ENCODE measurements at regions not wholly inside any gene's neighbourhood (a gene's known extent, or its start where the extent isn't known, plus 50 kb on each side); places are given as distances from the start of the nearest gene placed in this dataset.

GRCh38 chr15:62296756-62297507 lies 131.8 kb upstream of the C2CD4B start:
- no peak for DNase-seq (ENCODE audit: low spot score)
- H3K27ac Mint-ChIP-seq (ENCODE audit: unreplicated experiment) = no peak overlapping the region
- H3K36me3 Mint-ChIP-seq (ENCODE audit: low read depth) = peaks cover 6% of the 10 kb centered on the region
- peaks cover 33% of the 10 kb centered on the region for H3K27me3 Mint-ChIP-seq (ENCODE audit: low read depth)
- H3K4me1 Mint-ChIP-seq (ENCODE audit: low read depth) = no peaks in the 10 kb centered on the region
- TF ChIP-seq, protein P1, sequence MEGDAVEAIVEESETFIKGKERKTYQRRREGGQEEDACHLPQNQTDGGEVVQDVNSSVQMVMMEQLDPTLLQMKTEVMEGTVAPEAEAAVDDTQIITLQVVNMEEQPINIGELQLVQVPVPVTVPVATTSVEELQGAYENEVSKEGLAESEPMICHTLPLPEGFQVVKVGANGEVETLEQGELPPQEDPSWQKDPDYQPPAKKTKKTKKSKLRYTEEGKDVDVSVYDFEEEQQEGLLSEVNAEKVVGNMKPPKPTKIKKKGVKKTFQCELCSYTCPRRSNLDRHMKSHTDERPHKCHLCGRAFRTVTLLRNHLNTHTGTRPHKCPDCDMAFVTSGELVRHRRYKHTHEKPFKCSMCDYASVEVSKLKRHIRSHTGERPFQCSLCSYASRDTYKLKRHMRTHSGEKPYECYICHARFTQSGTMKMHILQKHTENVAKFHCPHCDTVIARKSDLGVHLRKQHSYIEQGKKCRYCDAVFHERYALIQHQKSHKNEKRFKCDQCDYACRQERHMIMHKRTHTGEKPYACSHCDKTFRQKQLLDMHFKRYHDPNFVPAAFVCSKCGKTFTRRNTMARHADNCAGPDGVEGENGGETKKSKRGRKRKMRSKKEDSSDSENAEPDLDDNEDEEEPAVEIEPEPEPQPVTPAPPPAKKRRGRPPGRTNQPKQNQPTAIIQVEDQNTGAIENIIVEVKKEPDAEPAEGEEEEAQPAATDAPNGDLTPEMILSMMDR (IDR thresholded peaks at IDR 0.05) = no peak
- no peak overlapping the region for H3K4me3 Mint-ChIP-seq (ENCODE audit: unreplicated experiment)
- H3K9me3 Mint-ChIP-seq (ENCODE audit: low read depth) = peaks cover 17% of the 10 kb centered on the region

DNA sequence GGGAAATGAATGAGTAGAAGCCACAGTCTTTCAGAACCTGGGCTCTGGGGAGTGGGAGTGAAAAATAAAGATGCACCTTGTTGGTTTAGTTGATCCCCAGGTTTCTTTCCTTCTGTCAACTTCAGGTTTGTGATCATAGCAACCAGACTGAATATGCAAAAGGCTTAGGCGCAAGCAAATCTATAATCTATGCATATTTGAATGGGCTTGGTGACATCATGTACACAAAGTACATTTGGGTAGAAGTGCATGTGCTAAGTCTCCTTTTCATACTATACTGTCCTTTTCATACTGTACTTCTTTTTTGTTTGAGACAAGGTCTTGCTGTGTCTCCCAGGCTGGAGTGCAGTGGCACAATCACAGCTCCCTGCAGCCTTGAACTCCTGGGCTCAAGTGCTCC lies 132.4 kb upstream of the C2CD4B start:
- DNase-seq (ENCODE audit: low spot score) = no peak
- H3K4me3 Mint-ChIP-seq (ENCODE audit: unreplicated experiment) = no peak overlapping the region
- peaks cover 6% of the 10 kb centered on the region for H3K4me1 Mint-ChIP-seq (ENCODE audit: low read depth)
- H3K27me3 Mint-ChIP-seq (ENCODE audit: low read depth) = peaks cover 30% of the 10 kb centered on the region
- TF ChIP-seq, protein P1 (IDR thresholded peaks at IDR 0.05) = no peak
- no peak overlapping the region for H3K27ac Mint-ChIP-seq (ENCODE audit: unreplicated experiment)
- H3K9me3 Mint-ChIP-seq (ENCODE audit: low read depth) = peaks cover 13% of the 10 kb centered on the region
- peaks cover 2% of the 10 kb centered on the region for H3K36me3 Mint-ChIP-seq (ENCODE audit: low read depth)

- Mint-ChIP-seq H3K27ac (ENCODE audit: unreplicated experiment) (no peak overlapping the region), H3K27me3 (ENCODE audit: low read depth) (peaks cover 28% of the 10 kb centered on the region), H3K36me3 (ENCODE audit: low read depth) (peaks cover 2% of the 10 kb centered on the region)
These were observed 132.8 kb upstream of the C2CD4B start for GRCh38 chr15:62297933-62298332.

DNA sequence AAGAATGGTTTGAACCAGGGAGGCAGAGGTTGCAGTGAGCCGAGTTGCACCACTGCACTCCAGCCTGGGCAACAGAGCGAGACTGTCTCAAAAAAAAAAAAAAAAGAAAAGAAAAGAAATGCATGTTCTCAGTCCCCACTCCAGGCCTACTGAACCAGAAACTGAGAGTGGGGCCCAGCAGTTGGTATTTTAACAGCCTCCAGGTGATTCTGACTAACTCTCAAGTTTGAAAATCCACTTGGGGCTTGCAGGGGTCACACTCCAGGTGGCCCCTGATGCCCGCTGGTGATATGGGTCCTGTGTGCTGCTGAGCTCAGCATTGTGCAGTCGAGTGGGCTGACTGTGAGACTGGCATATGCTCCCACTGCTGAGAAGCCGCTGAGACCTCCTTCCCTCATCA lies 133.7 kb upstream of the C2CD4B start:
- H3K9me3 Mint-ChIP-seq (ENCODE audit: low read depth) = peaks cover 7% of the 10 kb centered on the region
- peaks cover 2% of the 10 kb centered on the region for H3K36me3 Mint-ChIP-seq (ENCODE audit: low read depth)
- DNase-seq (ENCODE audit: low spot score) = no peak
- peaks cover 31% of the 10 kb centered on the region for H3K27me3 Mint-ChIP-seq (ENCODE audit: low read depth)
- H3K4me1 Mint-ChIP-seq (ENCODE audit: low read depth) = peaks cover 8% of the 10 kb centered on the region
- H3K4me3 Mint-ChIP-seq (ENCODE audit: unreplicated experiment) = no peak overlapping the region
- TF ChIP-seq, protein P1 (IDR thresholded peaks at IDR 0.05) = no peak
- no peak overlapping the region for H3K27ac Mint-ChIP-seq (ENCODE audit: unreplicated experiment)

More at GRCh38 chr15:62297933-62298332, 132.8 kb upstream of the C2CD4B start:
- TF ChIP-seq, protein P1 (IDR thresholded peaks at IDR 0.05) = no peak
- no peak for DNase-seq (ENCODE audit: low spot score)
- Mint-ChIP-seq H3K4me1 (ENCODE audit: low read depth) (peaks cover 8% of the 10 kb centered on the region), H3K4me3 (ENCODE audit: unreplicated experiment) (no peak overlapping the region), H3K9me3 (ENCODE audit: low read depth) (peaks cover 9% of the 10 kb centered on the region)

GRCh38 chr15:62299541-62299940 lies 134.5 kb upstream of the C2CD4B start:
- H3K36me3 Mint-ChIP-seq (ENCODE audit: low read depth) = no peaks in the 10 kb centered on the region
- TF ChIP-seq, protein P1 (IDR thresholded peaks at IDR 0.05) = no peak
- peaks cover 28% of the 10 kb centered on the region for H3K27me3 Mint-ChIP-seq (ENCODE audit: low read depth)
- peaks cover 8% of the 10 kb centered on the region for H3K4me1 Mint-ChIP-seq (ENCODE audit: low read depth)
- DNase-seq (ENCODE audit: low spot score) = no peak
- H3K27ac Mint-ChIP-seq (ENCODE audit: unreplicated experiment) = no peak overlapping the region
- peaks cover 1% of the 10 kb centered on the region for H3K9me3 Mint-ChIP-seq (ENCODE audit: low read depth)
- no peak overlapping the region for H3K4me3 Mint-ChIP-seq (ENCODE audit: unreplicated experiment)

All from chondrocyte (in vitro differentiated cells).